Activated T-helper 2 cell treated with anti-CD3 and anti-CD28 coated beads, Interferon-gamma antibody, Interleukin-2, Interleukin-4, amounts not matched to agents 10 μg/mL and 5 μg/mL and 100 μg/mL, durations not matched to agents 14 hours and 24 hours and 36 hours (primary cell): ENCODE measurements at regions not wholly inside any gene's neighbourhood (a gene's known extent, or its start where the extent isn't known, plus 50 kb on each side); places are given as distances from the start of the nearest gene placed in this dataset.

Source experiments
- DNase-seq: peaks from one replicate; pipeline ENCODE4 v3.0.0; 2021; ENCODE audit warnings: low spot score
- H3K27ac Mint-ChIP-seq: one replicate; pipeline ENCODE4 v1.8.0; 2021; ENCODE audit warnings: mixed read lengths
- H3K27me3 Mint-ChIP-seq: one replicate; pipeline ENCODE4 v1.8.0; 2021; ENCODE audit warnings: low read depth, mixed read lengths
- H3K36me3 Mint-ChIP-seq: one replicate; pipeline ENCODE4 v1.8.0; 2021; ENCODE audit warnings: low read depth, mixed read lengths
- H3K4me1 Mint-ChIP-seq: one replicate; pipeline ENCODE4 v1.8.0; 2021; ENCODE audit warnings: low read depth, mixed read lengths
- H3K4me3 Mint-ChIP-seq: one replicate; pipeline ENCODE4 v1.8.0; 2021; ENCODE audit warnings: low read depth, mild to moderate bottlenecking, moderate library complexity, mixed read lengths
- H3K9me3 Mint-ChIP-seq: one replicate; pipeline ENCODE4 v1.8.0; 2021; ENCODE audit warnings: mixed read lengths
- intact Hi-C: fragments of 100-400 bp; cut with micrococcal nuclease; formaldehyde crosslinking; loops from one replicate; pipeline ENCODE4 v1.15.1; 2023

GRCh38 chr7:155950898-155951553, 138.8 kb upstream of the SHH start:
- Mint-ChIP-seq H3K4me1 (no peaks in the 10 kb centered on the region), H3K9me3 (no peaks in the 10 kb centered on the region), H3K4me3 (no peak overlapping the region), H3K27ac (no peak overlapping the region), H3K36me3 (no peaks in the 10 kb centered on the region), H3K27me3 (peaks cover 4% of the 10 kb centered on the region)
- no peak for DNase-seq
- intact Hi-C loops = no loop called here

- Mint-ChIP-seq H3K27ac (no peak overlapping the region), H3K4me1 (no peaks in the 10 kb centered on the region), H3K36me3 (no peaks in the 10 kb centered on the region), H3K4me3 (no peak overlapping the region), H3K27me3 (peaks cover 4% of the 10 kb centered on the region), H3K9me3 (no peaks in the 10 kb centered on the region)
- intact Hi-C loops = no loop called here
- no peak for DNase-seq
Observed at GRCh38 chr7:155948845-155949244, 136.6 kb upstream of the SHH start.

- peaks cover 4% of the 10 kb centered on the region for H3K27me3 Mint-ChIP-seq
- H3K27ac Mint-ChIP-seq = no peak overlapping the region
- H3K9me3 Mint-ChIP-seq = no peaks in the 10 kb centered on the region
- H3K4me1 Mint-ChIP-seq = peaks cover 2% of the 10 kb centered on the region
- DNase-seq = no peak
- intact Hi-C loops = no loop called here
- no peaks in the 10 kb centered on the region for H3K36me3 Mint-ChIP-seq
- H3K4me3 Mint-ChIP-seq = no peak overlapping the region
Observed at GRCh38 chr7:155948423-155948822, 136.2 kb upstream of the SHH start.

GRCh38 chr7:155947051-155947450, 134.8 kb upstream of the SHH start:
- no peak for DNase-seq
- no peaks in the 10 kb centered on the region for H3K36me3 Mint-ChIP-seq
- H3K9me3 Mint-ChIP-seq = no peaks in the 10 kb centered on the region
- peaks cover 4% of the 10 kb centered on the region for H3K27me3 Mint-ChIP-seq
- intact Hi-C loops = no loop called here
- H3K27ac Mint-ChIP-seq = no peak overlapping the region
- H3K4me1 Mint-ChIP-seq = peaks cover 4% of the 10 kb centered on the region
- no peak overlapping the region for H3K4me3 Mint-ChIP-seq

GRCh38 chr7:155945670-155946325, 133.5 kb upstream of the SHH start:
- Mint-ChIP-seq H3K9me3 (no peaks in the 10 kb centered on the region), H3K4me3 (no peak overlapping the region), H3K27me3 (peaks cover 4% of the 10 kb centered on the region), H3K36me3 (no peaks in the 10 kb centered on the region), H3K4me1 (peaks cover 4% of the 10 kb centered on the region), H3K27ac (no peak overlapping the region)
- no peak for DNase-seq
- intact Hi-C loops = no loop called here

- Mint-ChIP-seq H3K9me3 (peaks cover 6% of the 10 kb centered on the region), H3K36me3 (no peaks in the 10 kb centered on the region), H3K27ac (no peak overlapping the region), H3K4me1 (peaks cover 4% of the 10 kb centered on the region), H3K4me3 (no peak overlapping the region), H3K27me3 (peaks cover 5% of the 10 kb centered on the region)
- no peak for DNase-seq
- intact Hi-C loops = no loop called here
Observed at GRCh38 chr7:155944901-155945300, 132.6 kb upstream of the SHH start.

GRCh38 chr7:155943251-155943899, 131.1 kb upstream of the SHH start:
- peaks cover 4% of the 10 kb centered on the region for H3K4me1 Mint-ChIP-seq
- intact Hi-C loops = no loop called here
- no peak for DNase-seq
- H3K27ac Mint-ChIP-seq = no peak overlapping the region
- no peak overlapping the region for H3K4me3 Mint-ChIP-seq
- peaks cover 11% of the 10 kb centered on the region for H3K9me3 Mint-ChIP-seq
- H3K27me3 Mint-ChIP-seq = peaks cover 3% of the 10 kb centered on the region
- H3K36me3 Mint-ChIP-seq = no peaks in the 10 kb centered on the region

GRCh38 chr7:155942226-155942950, 130.1 kb upstream of the SHH start:
- Mint-ChIP-seq H3K27me3 (peaks cover 1% of the 10 kb centered on the region), H3K9me3 (peaks cover 11% of the 10 kb centered on the region), H3K36me3 (no peaks in the 10 kb centered on the region), H3K27ac (no peak overlapping the region), H3K4me1 (peaks cover 4% of the 10 kb centered on the region), H3K4me3 (no peak overlapping the region)
- no peak for DNase-seq
- intact Hi-C loops = no loop called here

GRCh38 chr7:155941688-155942087, 129.4 kb upstream of the SHH start:
- Mint-ChIP-seq H3K4me3 (no peak overlapping the region), H3K4me1 (peaks cover 4% of the 10 kb centered on the region), H3K27ac (no peak overlapping the region), H3K9me3 (peaks cover 11% of the 10 kb centered on the region), H3K36me3 (no peaks in the 10 kb centered on the region), H3K27me3 (peaks cover 1% of the 10 kb centered on the region)
- intact Hi-C loops = no loop called here
- no peak for DNase-seq

- peaks cover 1% of the 10 kb centered on the region for H3K27me3 Mint-ChIP-seq
- H3K27ac Mint-ChIP-seq = no peak overlapping the region
- DNase-seq = no peak
- H3K4me3 Mint-ChIP-seq = no peak overlapping the region
- peaks cover 4% of the 10 kb centered on the region for H3K4me1 Mint-ChIP-seq
- intact Hi-C loops = no loop called here
- H3K36me3 Mint-ChIP-seq = no peaks in the 10 kb centered on the region
- peaks cover 17% of the 10 kb centered on the region for H3K9me3 Mint-ChIP-seq
Observed at GRCh38 chr7:155939350-155939749, 127.1 kb upstream of the SHH start.

GRCh38 chr7:155938129-155938528, 125.9 kb upstream of the SHH start:
- intact Hi-C loops = no loop called here
- Mint-ChIP-seq H3K9me3 (peaks cover 17% of the 10 kb centered on the region), H3K27me3 (peaks cover 1% of the 10 kb centered on the region), H3K27ac (no peak overlapping the region), H3K4me1 (no peaks in the 10 kb centered on the region), H3K4me3 (no peak overlapping the region), H3K36me3 (no peaks in the 10 kb centered on the region)
- no peak for DNase-seq

- no peak for DNase-seq
- Mint-ChIP-seq H3K4me3 (no peak overlapping the region), H3K4me1 (no peaks in the 10 kb centered on the region), H3K36me3 (no peaks in the 10 kb centered on the region), H3K27ac (no peak overlapping the region), H3K27me3 (peaks cover 1% of the 10 kb centered on the region), H3K9me3 (peaks cover 23% of the 10 kb centered on the region)
- intact Hi-C loops = no loop called here
Observed at GRCh38 chr7:155935726-155936125, 123.5 kb upstream of the SHH start.
